ENCODE measurements at regions not wholly inside any gene's neighbourhood (a gene's known extent, or its start where the extent isn't known, plus 50 kb on each side); places are given as distances from the start of the nearest gene placed in this dataset.

DNA sequence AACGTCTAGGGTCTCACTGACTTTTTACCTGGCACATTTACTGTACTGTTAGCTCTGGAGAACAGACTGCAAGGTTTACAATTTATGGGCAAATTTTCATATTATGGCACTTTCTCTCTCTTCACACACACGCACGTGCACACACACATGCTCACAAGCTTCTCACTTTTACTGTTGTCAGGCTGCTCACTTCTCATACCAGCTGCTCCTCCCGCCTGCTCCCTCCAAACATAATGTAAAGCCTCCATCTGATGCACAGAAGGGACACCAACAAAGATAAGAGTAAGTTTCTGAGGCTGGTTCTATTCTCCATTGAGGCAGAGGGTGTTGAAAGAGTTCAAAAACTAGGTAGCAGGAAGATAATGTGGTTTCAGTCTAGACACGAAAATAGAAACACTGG is 128.9 kb upstream of the DCLK2 start:
- TF ChIP-seq, protein P1, sequence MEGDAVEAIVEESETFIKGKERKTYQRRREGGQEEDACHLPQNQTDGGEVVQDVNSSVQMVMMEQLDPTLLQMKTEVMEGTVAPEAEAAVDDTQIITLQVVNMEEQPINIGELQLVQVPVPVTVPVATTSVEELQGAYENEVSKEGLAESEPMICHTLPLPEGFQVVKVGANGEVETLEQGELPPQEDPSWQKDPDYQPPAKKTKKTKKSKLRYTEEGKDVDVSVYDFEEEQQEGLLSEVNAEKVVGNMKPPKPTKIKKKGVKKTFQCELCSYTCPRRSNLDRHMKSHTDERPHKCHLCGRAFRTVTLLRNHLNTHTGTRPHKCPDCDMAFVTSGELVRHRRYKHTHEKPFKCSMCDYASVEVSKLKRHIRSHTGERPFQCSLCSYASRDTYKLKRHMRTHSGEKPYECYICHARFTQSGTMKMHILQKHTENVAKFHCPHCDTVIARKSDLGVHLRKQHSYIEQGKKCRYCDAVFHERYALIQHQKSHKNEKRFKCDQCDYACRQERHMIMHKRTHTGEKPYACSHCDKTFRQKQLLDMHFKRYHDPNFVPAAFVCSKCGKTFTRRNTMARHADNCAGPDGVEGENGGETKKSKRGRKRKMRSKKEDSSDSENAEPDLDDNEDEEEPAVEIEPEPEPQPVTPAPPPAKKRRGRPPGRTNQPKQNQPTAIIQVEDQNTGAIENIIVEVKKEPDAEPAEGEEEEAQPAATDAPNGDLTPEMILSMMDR (IDR thresholded peaks at IDR 0.05; ENCODE audit: control insufficient read depth, extremely low read depth, insufficient read depth) = no peak
- DNase-seq (ENCODE audit: low read depth) = no peak
- H3K4me3 ChIP-seq (ENCODE audit: low read depth, low read length) = no peak overlapping the region

DNA sequence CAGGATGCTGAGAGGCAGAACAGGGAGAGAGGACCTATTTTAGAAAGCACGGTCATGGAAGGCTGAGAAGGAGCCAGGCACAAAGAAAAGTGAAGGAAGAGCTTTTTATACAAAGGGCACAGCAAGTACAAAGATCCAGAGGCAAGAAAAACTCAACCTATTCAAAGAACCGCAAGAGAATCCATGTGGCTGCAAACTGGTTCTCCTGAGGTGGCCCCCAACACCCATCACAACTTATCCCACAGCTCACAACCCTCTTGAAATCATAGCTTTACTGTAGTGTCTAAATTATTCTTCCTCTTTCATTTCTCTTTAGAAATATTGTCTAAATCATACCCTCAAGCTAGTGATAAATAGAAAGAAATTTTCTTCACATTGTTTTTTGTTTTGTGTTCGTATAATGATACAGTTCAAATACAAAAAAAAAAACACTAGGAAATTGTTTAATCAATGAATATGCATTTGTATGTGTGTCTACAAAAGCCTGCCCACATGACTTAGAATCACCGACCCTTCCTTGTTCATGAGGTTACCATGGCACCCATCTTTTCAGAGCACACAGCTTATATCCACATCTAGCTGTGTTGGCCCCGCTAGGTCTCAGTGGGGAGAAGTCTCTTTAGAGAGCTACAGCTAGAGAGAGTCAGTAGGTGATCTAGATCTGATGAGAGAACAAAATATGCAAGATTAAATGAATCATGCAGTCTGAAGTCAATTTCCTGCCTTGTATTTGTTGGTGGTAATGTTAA is 126.9 kb upstream of the DCLK2 start:
- TF ChIP-seq, protein P1 (IDR thresholded peaks at IDR 0.05; ENCODE audit: control insufficient read depth, extremely low read depth, insufficient read depth) = no peak
- no peak for DNase-seq (ENCODE audit: low read depth)

DNA sequence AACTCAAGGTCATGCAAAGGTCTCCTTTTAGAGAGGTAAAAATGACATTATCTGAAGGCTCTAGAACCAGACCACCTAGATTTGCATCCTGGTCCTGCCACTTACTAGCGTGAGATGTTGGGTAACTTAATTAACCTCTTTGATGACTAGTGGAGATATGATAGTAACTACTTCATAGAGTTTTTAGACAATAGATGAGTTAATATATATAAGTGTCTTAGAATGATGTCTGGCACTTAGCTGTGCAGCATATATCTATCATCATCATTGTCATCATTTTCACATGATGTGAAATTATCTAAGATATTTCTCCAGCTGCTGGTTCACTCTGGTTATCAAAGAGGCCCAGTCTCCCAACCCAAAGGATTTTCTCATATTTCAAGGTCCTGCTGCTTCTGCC is 126.1 kb upstream of the DCLK2 start:
- no peak for DNase-seq (ENCODE audit: low read depth)
- TF ChIP-seq, protein P1 (IDR thresholded peaks at IDR 0.05; ENCODE audit: control insufficient read depth, extremely low read depth, insufficient read depth) = no peak
- no peak overlapping the region for H3K4me3 ChIP-seq (ENCODE audit: low read depth, low read length)

More for the DNA sequence above, 126.9 kb upstream of the DCLK2 start:
- no peak overlapping the region for H3K4me3 ChIP-seq (ENCODE audit: low read depth, low read length)

DNA sequence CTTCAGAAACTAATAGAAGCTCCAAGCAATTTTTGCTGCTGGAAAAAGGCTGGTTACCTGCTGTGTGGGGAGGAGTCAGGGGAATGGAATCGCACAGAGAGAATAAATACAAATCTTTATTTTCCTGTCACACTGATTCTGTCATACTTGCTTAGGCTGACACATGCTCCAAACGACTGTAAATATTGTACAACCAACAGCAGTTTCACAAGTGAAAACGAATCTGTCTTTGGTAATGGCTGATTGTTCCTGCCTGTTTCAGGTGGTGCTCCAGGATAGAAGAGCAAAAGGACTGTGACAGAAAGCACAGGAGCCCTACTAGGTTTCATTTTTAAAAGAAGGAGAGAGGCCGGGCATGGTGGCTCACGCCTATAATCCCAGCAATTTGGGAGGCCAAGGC is 125.5 kb upstream of the DCLK2 start:
- H3K4me3 ChIP-seq (ENCODE audit: low read depth, low read length) = no peak overlapping the region
- DNase-seq (ENCODE audit: low read depth) = no peak
- TF ChIP-seq, protein P1 (IDR thresholded peaks at IDR 0.05; ENCODE audit: control insufficient read depth, extremely low read depth, insufficient read depth) = no peak

DNA sequence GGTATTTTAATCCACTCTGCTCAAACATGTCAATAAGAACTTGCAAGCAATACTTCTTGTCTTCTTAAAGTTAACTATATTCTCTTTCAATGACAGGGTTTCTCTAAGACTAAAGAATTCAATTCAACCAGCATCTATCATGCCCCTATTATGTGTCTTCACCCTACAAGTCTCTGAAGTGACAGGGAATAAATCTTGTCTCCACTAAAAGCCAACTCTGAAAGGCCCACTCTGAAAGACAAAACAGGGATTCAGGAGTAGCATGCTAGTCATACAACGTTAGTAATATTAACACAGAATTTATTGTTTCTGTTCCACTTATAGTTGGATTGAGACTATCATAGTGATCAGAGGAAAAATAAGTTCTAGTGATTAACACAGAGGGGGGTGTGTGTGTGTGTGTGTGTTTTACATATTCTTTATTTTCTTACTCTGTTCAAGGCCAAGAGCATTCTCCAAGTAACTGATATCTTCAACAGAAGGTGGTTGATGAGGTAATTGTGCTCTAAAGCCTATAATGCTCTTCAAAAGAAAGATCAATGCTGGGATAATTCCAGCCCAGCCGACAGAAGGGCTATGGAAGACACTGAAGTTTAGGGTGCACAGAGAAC is 122.4 kb upstream of the DCLK2 start:
- no peak overlapping the region for H3K4me3 ChIP-seq (ENCODE audit: low read depth, low read length)
- no peak for DNase-seq (ENCODE audit: low read depth)
- TF ChIP-seq, protein P1 (IDR thresholded peaks at IDR 0.05; ENCODE audit: control insufficient read depth, extremely low read depth, insufficient read depth) = no peak

DNA sequence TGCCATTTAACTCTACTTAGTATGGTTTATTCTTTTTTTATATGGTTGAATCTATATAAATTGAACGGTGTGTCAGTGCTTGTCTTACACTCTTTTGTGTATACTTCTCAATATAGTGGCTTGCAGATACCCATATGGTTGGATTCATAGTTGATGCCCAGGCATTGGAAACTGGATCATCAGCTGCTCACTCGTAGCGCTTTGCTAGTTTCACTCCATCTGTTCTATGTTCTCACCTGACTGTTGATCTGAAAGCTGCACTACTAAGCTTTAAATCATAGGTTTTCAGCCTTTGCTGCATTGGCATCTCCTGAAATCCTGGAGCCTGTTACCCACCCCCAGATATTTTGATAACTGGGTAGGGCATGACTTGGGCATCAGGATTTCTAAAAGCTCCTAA is 121.6 kb upstream of the DCLK2 start:
- H3K4me3 ChIP-seq (ENCODE audit: low read depth, low read length) = no peak overlapping the region
- no peak for DNase-seq (ENCODE audit: low read depth)
- TF ChIP-seq, protein P1 (IDR thresholded peaks at IDR 0.05; ENCODE audit: control insufficient read depth, extremely low read depth, insufficient read depth) = no peak
